Smooth muscle cell (in vitro differentiated cells): ENCODE measurements at regions not wholly inside any gene's neighbourhood (a gene's known extent, or its start where the extent isn't known, plus 50 kb on each side); places are given as distances from the start of the nearest gene placed in this dataset.

Experiments used
- DNase-seq: peaks from one replicate; lab custom pipeline; 2025; ENCODE audit not compliant: unreplicated experiment; lab: John Stamatoyannopoulos, UW
- H2AFZ ChIP-seq: fragments of 200-600 bp; sonication (generic); 2 replicates; pipeline ENCODE4 v1.6.0; 2016; ENCODE audit warnings: antibody characterized with exemption, low read depth, mild to moderate bottlenecking
- H3F3A ChIP-seq: fragments of 200-600 bp; sonication (generic); 2 replicates; pipeline ENCODE4 v1.6.0; 2017; ENCODE audit warnings: antibody characterized with exemption, low read depth
- H3K27ac ChIP-seq: fragments of 200-600 bp; sonication (generic); 2 replicates; pipeline ENCODE4 v1.5.1; 2016; ENCODE audit warnings: low read depth, mild to moderate bottlenecking
- H3K27me3 ChIP-seq: fragments of 200-600 bp; sonication (generic); 2 replicates; pipeline ENCODE4 v1.6.1; 2016; ENCODE audit warnings: low read depth, mild to moderate bottlenecking
- H3K36me3 ChIP-seq: fragments of 200-600 bp; sonication (generic); 2 replicates; pipeline ENCODE4 v1.5.1; 2016; ENCODE audit warnings: low read depth
- H3K4me1 ChIP-seq: fragments of 200-600 bp; sonication (generic); 2 replicates; pipeline ENCODE4 v1.5.1; 2016; ENCODE audit warnings: low read depth
- H3K4me2 ChIP-seq: fragments of 200-600 bp; sonication (generic); 2 replicates; pipeline ENCODE4 v1.6.0; 2016; ENCODE audit warnings: mild to moderate bottlenecking
- H3K4me3 ChIP-seq: fragments of 200-600 bp; sonication (generic); 2 replicates; pipeline ENCODE4 v1.5.1; 2016; ENCODE audit warnings: mild to moderate bottlenecking
- H3K79me2 ChIP-seq: fragments of 200-600 bp; sonication (generic); 2 replicates; pipeline ENCODE4 v1.6.0; 2016; ENCODE audit warnings: low read depth, mild to moderate bottlenecking
- H3K9ac ChIP-seq: fragments of 200-600 bp; sonication (generic); 2 replicates; pipeline ENCODE4 v1.6.0; 2016; ENCODE audit warnings: low read depth
- H3K9me3 ChIP-seq: fragments of 200-600 bp; sonication (generic); replicated peaks from 2 replicates; pipeline ENCODE4 v1.5.1; 2016; ENCODE audit warnings: low read depth
- H4K20me1 ChIP-seq: fragments of 200-600 bp; sonication (generic); 2 replicates; pipeline ENCODE4 v1.6.0; 2016; ENCODE audit warnings: low read depth
- WGBS: methylation state at CpG from one replicate; pipeline ENCODE4 v1.1.7; 2016; ENCODE audit warnings: low lambda C conversion rate; 5-methylcytosine and 5-hydroxymethylcytosine counted together
- TF ChIP-seq, protein P1 (sequence below): fragments of 200-600 bp; sonication (generic); IDR thresholded peaks from 2 replicates; pipeline ENCODE4 v1.5.1; 2017; ENCODE audit warnings: borderline replicate concordance, mild to moderate bottlenecking, antibody characterized with exemption; ENCODE audit not compliant: insufficient read depth, poor library complexity, severe bottlenecking

DNA sequence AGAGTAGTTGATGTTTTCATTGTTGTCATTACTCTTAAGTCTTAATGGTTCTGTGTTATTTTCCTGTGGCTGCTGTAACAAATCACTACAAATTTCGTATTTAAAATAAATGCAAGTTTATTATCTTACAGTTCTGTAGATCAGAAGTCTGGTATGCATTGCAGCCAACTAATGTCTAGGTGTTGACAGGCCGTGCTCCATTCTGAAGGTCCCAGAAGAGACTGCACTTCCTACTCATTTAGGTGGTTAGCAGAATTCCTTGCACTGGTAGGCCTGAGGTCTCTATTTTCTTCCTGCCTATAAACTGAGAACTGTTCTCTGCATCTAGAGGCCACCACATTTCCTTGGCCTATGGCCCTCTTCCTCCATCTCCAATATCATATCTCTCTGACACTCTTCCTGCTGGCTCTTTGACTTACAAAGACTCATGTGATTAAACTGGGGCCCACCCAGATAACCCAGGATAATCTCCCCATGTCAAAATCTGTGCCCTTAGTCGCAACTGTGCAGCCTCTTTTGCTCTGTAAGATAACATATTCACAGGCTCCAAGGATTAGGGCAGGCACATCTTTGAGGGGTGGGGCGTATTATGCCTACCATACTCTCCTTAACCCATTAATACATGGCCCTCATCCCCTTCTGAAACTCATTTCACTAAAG is 468.4 kb downstream of the FOXO1 start:
- Histone ChIP-seq H3K4me3 (no peak overlapping the region), H3K27ac (no peak overlapping the region), H3K36me3 (no peaks in the 10 kb centered on the region), H3F3A (no peaks in the 10 kb centered on the region), H3K79me2 (no peaks in the 10 kb centered on the region), H3K4me2 (no peak overlapping the region), H4K20me1 (no peaks in the 10 kb centered on the region), H3K27me3 (no peaks in the 10 kb centered on the region), H2AFZ (no peak overlapping the region), H3K4me1 (no peaks in the 10 kb centered on the region), H3K9me3 (no peaks in the 10 kb centered on the region), H3K9ac (no peak overlapping the region)
- WGBS = 67% methylated on average over 4 of the region's 4 CpGs
- TF ChIP-seq, protein P1, sequence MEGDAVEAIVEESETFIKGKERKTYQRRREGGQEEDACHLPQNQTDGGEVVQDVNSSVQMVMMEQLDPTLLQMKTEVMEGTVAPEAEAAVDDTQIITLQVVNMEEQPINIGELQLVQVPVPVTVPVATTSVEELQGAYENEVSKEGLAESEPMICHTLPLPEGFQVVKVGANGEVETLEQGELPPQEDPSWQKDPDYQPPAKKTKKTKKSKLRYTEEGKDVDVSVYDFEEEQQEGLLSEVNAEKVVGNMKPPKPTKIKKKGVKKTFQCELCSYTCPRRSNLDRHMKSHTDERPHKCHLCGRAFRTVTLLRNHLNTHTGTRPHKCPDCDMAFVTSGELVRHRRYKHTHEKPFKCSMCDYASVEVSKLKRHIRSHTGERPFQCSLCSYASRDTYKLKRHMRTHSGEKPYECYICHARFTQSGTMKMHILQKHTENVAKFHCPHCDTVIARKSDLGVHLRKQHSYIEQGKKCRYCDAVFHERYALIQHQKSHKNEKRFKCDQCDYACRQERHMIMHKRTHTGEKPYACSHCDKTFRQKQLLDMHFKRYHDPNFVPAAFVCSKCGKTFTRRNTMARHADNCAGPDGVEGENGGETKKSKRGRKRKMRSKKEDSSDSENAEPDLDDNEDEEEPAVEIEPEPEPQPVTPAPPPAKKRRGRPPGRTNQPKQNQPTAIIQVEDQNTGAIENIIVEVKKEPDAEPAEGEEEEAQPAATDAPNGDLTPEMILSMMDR = no peak
- no peak for DNase-seq

DNA sequence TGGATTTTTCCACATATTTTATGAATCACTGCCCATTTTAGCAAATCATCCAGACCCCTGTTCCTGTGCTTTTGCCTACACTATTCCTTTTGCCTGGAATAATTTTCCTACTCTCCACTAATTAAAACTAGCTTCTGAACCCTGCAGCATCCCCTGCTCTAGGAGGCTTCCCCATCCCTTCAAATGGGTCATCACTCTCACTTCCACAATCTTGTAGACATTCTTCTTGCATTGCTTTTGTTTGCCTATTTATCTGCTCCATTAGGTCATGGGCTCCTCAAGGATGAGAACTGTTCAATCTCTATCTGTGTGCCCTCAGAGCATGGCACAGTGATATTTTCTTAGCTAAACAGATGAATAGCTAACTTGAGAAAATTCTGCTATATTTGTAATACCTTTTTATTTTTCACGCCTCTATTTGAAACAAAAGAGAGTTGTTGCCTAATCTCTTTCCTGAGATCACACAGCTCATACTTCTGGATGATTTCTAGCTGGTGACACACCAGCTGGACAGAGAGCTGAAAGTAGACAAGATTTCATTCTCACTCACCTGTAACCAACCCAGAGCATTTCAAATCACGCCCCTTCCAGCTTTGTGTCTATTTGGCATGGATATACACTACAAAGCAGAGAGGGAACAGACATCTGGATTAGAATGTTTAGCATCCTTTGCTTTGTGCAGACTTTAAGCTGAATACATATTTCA is 466.0 kb downstream of the FOXO1 start:
- H3K4me3 ChIP-seq = no peak overlapping the region
- TF ChIP-seq, protein P1 = no peak
- H3K36me3 ChIP-seq = no peaks in the 10 kb centered on the region
- H3K4me2 ChIP-seq = no peak overlapping the region
- H3K27ac ChIP-seq = no peak overlapping the region
- H3K4me1 ChIP-seq = no peaks in the 10 kb centered on the region
- DNase-seq = no peak
- no peak overlapping the region for H2AFZ ChIP-seq
- no peaks in the 10 kb centered on the region for H3K9me3 ChIP-seq
- H3K27me3 ChIP-seq = no peaks in the 10 kb centered on the region
- H3K9ac ChIP-seq = no peak overlapping the region
- 99% methylated on average over 2 of the region's 2 CpGs for WGBS
- H3K79me2 ChIP-seq = no peaks in the 10 kb centered on the region
- H4K20me1 ChIP-seq = no peaks in the 10 kb centered on the region
- no peaks in the 10 kb centered on the region for H3F3A ChIP-seq

DNA sequence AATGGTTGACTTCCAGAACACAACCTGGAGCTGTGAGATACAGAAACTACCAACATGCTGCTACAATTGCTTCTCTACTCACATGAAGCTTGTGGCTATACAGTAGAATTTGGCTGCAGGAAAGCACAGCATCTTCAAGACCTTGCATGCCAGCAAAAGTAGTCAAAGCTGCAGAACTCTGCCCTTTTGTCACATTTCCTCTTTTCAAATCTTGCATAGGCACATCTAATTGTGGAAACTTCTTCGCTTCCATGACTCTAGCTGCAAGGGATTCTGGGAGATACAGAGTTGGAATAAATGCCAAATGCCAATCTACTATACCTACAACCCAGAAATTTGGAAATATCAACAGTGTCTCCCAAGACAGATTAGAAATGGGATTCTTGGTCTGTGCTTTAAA is 462.2 kb downstream of the FOXO1 start:
- Histone ChIP-seq H3K4me1 (no peaks in the 10 kb centered on the region), H3F3A (no peaks in the 10 kb centered on the region), H3K4me3 (no peak overlapping the region), H4K20me1 (no peaks in the 10 kb centered on the region), H3K36me3 (no peaks in the 10 kb centered on the region), H3K9ac (no peak overlapping the region), H3K27ac (no peak overlapping the region), H3K79me2 (no peaks in the 10 kb centered on the region), H3K27me3 (no peaks in the 10 kb centered on the region), H2AFZ (no peak overlapping the region), H3K4me2 (no peak overlapping the region), H3K9me3 (no peaks in the 10 kb centered on the region)
- 97% methylated on average over 1 of the region's 1 CpG for WGBS
- DNase-seq = no peak
- TF ChIP-seq, protein P1 = no peak
